Hematopoietic multipotent progenitor cell treated with erythropoietin and hydrocortisone succinate and interleukin-3 and kit ligand, for 4 days (in vitro differentiated cells): ENCODE measurements at regions not wholly inside any gene's neighbourhood (a gene's known extent, or its start where the extent isn't known, plus 50 kb on each side); places are given as distances from the start of the nearest gene placed in this dataset.
"Not testable (repeated sequence)": the region's sequence is repeated elsewhere in the genome, so short reads cannot be mapped to it uniquely, and the experiment has no call there.

Experiments used
- DNase-seq: peaks from one replicate; pipeline ENCODE4 v3.0.0-alpha.2; 2015

GRCh38 chr14:52202151-52202550 is 65.3 kb upstream of the PTGDR start:
- DNase-seq, result no peak

GRCh38 chr14:52190337-52190931 is 77.1 kb upstream of the PTGDR start:
- DNase-seq, result no peak

- no peak for DNase-seq
Measured at GRCh38 chr14:52189325-52189724, 78.2 kb upstream of the PTGDR start.

- DNase-seq, result no peak
Measured at GRCh38 chr14:52188381-52188780, 79.1 kb upstream of the PTGDR start.

GRCh38 chr14:52185178-52185577 is 82.3 kb upstream of the PTGDR start:
- no peak for DNase-seq

- no peak for DNase-seq
Measured at GRCh38 chr14:52182853-52183252, 84.6 kb upstream of the PTGDR start.

- no peak for DNase-seq
Measured at GRCh38 chr14:52179141-52179790, 88.2 kb upstream of the PTGDR start.

- peak; percentile 6 for DNase-seq
Measured at GRCh38 chr14:52175982-52176502, 91.5 kb upstream of the PTGDR start.

- DNase-seq, result not testable (repeated sequence)
Measured at GRCh38 chr14:52171932-52172331, 95.6 kb upstream of the PTGDR start.

GRCh38 chr14:52166822-52167221 is 98.0 kb upstream of the NID2 start:
- no peak for DNase-seq

- DNase-seq, result no peak
Measured at GRCh38 chr14:52155651-52156213, 86.9 kb upstream of the NID2 start.

GRCh38 chr14:52154992-52155650 is 86.3 kb upstream of the NID2 start:
- DNase-seq, result peak; percentile 50

- DNase-seq, result no peak
Measured at GRCh38 chr14:52153939-52154338, 85.1 kb upstream of the NID2 start.

GRCh38 chr14:52150162-52150561 is 81.3 kb upstream of the NID2 start:
- no peak for DNase-seq

- no peak for DNase-seq
Measured at GRCh38 chr14:52148371-52148770, 79.5 kb upstream of the NID2 start.

- DNase-seq, result no peak
Measured at GRCh38 chr14:52146504-52146903, 77.6 kb upstream of the NID2 start.

GRCh38 chr14:52144099-52144498 is 75.2 kb upstream of the NID2 start:
- DNase-seq, result not testable (repeated sequence)

- DNase-seq, result no peak
Measured at GRCh38 chr14:52142504-52142903, 73.6 kb upstream of the NID2 start.

- peak; percentile 91 for DNase-seq
Measured at GRCh38 chr14:52131640-52132320, 62.9 kb upstream of the NID2 start.

GRCh38 chr14:52129721-52130120 is 60.9 kb upstream of the NID2 start:
- no peak for DNase-seq

- no peak for DNase-seq
Measured at GRCh38 chr14:52125885-52126284, 57.0 kb upstream of the NID2 start.

GRCh38 chr14:52124791-52125684 is 56.2 kb upstream of the NID2 start:
- DNase-seq, result no peak
